ENCODE measurements at regions not wholly inside any gene's neighbourhood (a gene's known extent, or its start where the extent isn't known, plus 50 kb on each side); places are given as distances from the start of the nearest gene placed in this dataset.
"Not testable (repeated sequence)": the region's sequence is repeated elsewhere in the genome, so short reads cannot be mapped to it uniquely, and the experiment has no call there.

DNA sequence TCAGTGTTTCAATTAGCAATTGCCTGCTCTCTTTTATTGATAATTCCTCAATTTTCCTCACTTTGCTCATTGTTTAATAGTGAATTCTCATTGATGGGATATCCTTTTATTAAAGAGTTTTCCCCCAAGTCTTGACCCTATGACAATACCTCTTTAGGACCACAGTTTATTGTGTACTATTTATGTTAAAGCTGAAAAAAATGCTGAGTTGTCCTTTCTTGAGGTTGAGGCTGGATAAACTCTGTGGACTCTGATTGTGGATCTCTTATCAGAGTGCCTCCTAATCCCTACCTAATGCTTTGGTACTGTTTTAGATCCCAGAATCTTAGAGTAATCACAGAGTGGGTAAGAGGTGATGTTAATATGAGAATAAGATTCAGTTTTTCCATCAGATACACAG is 416.3 kb upstream of the GBE1 start:
- DNase-seq (ENCODE audit: low read depth in 2 of 2), result no peak

DNA sequence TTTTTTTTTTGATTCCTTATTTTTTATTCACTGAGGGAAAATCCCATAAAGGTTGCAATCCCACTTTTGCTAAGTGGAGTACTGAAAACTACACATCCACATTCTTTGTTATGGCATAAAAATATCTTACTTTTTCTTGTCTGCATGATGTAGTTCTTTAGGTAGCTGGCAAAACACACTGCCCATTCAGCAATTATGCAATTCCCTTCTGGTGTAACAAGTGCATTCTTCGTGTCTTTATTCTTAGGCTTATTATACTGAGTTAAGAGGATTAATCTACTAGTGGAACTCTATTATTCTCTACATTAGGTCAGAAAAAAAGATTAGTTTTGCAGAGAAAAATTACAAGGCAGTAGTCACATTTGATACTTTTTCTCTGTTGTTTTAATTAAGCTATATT is 403.8 kb upstream of the GBE1 start:
- no peak for DNase-seq (ENCODE audit: low read depth in 2 of 2)

DNA sequence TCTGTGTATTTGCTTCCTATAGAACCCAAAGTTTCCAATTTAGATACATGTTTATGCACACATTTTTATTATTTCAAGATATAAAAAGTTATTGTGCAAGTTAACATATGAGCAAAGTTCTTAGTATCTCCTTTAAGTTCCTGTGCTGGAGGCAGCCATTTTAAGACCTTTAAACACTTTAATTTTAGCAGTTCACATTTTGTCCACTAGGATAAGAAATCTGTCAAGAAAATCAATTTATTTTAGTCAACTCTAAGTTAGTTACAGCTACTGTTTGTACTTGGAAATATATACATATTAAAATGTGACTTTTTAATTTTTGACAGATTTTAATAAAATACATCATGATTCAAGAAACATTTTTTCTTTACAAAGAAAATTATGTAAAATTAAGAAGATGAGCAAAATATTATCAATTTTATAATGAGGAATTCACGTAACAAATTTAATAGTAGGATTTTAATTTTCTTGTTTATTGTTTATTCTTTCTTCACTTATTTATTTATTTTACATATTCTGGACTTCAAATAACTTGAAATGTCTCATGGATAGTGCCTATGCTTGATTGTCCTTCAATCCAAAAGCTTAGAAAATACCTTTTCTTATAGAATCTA is 402.6 kb upstream of the GBE1 start:
- DNase-seq (ENCODE audit: low read depth in 2 of 2), result no peak

DNA sequence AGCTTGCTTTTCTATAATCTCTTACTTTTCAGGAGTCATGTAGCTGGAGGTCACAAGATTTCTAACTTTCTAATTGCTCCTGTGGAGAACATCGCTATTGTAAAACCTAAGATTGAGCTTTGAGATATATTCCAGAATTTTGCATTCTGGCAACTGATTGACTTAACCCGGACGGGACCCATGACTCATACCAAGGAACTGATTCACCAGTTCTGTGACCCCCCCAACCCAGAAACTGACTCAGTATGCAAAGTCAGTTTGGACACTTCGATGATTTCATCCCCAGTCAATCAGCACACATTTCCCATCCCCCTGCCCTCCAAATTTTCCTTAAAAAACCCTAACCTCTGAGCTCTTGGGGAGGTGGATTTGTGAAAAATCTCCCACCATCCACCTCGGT is 396.5 kb upstream of the GBE1 start:
- DNase-seq (ENCODE audit: low read depth in 2 of 2), result no peak

DNA sequence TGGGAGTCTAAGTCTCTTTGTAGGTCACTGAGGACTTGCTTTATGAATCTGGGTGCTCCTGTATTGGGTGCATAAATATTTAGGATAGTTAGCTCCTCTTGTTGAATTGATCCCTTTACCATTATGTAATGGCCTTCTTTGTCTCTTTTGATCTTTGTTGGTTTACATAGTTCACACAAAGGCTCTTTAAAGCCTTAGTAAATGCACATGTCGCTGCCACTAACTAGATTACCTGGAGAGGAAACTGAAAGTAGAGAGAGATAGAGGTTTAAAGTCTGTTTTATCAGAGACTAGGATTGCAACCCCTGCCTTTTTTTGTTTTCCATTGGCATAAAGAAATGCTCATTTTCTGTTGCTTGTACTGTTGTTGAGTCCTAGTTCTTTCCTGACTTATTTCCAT is 392.4 kb upstream of the GBE1 start:
- DNase-seq (ENCODE audit: low read depth in 2 of 2), result not testable (repeated sequence)

DNA sequence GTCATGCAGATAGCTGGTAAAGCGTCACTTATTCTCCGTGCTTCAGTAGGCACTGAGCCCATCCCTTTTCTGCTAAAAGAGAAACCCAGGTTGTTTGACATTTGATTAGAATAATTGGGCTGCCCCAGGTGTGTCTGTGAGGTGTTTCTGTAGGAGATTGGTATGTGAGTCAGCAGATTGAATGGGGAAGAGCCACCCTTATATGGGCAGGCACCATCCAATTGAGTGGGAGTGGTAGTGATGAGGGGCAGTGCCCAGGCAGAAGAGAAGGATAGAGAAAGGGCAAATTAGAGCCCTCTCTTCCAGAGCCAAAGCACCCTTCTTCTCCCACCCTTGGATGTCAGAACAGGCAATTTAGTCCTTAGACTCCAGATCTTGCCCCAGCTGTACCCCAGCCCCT is 384.3 kb upstream of the GBE1 start:
- no peak for DNase-seq (ENCODE audit: low read depth in 2 of 2)

DNA sequence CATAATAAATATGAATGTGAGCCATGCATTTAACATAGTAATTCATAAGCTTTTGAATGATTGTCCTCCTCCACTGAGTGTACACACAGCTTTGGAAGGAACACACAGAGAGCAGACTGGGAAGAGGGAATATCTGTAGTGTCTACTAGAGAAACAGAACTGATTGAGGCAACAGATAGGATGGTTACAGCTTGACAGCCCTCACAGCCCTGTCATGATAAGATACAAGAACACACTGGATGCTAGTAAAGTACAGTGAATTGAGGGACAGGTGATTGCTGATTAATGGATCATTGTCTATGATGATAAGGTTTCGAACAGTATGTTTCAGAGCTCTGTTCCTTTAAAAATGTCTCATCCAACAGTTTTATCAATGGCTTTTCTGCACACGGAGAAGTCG is 383.4 kb upstream of the GBE1 start:
- no peak for DNase-seq (ENCODE audit: low read depth in 2 of 2)

DNA sequence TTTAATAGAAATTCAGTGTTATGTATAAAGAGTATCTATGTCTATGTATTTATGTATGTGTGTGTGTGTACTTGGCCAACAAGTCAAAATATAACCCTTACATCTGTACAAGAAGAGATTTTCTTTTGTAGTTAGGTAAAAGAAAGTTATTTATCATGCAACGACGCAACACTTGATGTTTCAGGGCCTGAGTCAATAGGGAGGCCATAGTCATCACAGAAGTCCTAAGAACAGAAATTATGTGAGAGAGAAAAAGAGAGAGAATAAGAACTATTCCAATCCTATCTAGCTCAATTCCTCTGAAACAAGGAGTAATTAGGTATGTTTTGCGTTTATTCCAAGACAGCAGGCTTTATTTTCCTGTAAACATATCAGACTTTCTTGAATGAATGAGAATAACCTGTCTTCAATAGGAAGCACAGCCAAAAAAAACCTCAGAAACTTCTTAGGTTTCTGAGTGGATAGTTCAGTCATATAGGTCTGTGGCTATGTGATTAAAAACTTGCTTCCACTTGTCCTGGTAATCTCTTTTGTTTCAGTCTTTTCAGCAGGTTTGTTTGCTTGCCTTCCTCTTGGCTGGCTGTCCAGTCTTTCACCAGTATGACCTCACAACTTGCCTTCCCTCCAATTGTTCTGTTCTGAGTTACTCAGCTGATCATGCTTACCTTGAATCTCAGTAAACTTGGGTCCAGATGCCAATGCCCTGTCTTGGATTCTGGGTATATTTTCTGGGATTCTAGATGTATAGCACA is 382.4 kb upstream of the GBE1 start:
- no peak for DNase-seq (ENCODE audit: low read depth in 2 of 2)

DNA sequence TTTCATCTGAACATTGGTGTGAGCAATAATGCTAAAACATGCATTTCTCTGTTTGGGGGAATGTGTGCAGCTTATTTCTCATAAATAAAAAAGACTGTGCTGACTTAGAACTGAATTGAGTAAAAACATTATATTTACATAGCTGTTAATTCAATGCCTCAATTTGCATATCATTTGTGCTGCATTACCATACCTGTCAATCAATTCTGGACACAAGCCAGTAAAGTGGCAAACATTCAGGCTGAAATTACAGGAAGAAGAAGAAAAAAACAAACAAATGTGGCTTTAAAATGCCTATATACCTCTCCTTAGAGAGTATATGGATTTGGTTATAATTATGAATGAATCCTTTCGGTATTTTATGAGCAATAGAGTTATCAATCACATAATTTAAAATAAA is 380.1 kb upstream of the GBE1 start:
- DNase-seq (ENCODE audit: low read depth in 2 of 2), result no peak

DNA sequence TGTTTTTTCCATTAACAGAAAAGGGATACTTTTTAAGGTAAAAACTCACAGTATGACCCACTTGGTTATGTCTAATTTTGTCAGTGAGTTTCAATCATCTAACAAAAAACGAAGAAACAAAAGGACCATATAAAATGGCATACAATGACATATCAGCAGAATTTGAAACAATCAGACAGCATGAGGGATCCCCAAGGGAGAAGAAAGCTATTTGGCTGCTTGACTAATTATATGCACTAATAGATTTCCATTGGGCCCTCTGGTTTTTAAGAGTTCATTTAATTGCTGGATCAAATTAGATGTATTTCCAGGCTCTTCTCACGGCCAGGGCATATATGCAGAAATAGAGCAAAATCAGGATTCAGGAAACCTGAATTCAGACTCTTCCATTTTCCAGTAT is 376.4 kb upstream of the GBE1 start:
- DNase-seq (ENCODE audit: low read depth in 2 of 2), result no peak

DNA sequence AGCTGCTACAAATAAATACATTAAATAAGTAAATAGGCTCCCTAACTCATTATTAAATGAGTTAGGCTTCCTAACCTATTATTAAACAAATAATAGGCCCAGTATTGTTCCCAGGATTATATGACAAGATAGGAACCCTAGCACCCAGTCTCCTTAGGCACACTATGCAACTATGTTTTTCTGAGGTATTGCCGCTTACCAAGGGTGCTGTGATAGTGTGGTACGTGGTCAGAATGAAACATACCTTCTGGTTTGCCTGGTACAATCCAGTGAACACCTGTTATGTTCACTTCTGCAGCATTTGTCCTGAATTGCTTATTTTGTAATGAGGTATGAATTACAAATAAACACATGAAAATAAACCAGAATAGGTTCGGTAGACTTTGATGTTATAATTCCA is 375.6 kb upstream of the GBE1 start:
- no peak for DNase-seq (ENCODE audit: low read depth in 2 of 2)

DNA sequence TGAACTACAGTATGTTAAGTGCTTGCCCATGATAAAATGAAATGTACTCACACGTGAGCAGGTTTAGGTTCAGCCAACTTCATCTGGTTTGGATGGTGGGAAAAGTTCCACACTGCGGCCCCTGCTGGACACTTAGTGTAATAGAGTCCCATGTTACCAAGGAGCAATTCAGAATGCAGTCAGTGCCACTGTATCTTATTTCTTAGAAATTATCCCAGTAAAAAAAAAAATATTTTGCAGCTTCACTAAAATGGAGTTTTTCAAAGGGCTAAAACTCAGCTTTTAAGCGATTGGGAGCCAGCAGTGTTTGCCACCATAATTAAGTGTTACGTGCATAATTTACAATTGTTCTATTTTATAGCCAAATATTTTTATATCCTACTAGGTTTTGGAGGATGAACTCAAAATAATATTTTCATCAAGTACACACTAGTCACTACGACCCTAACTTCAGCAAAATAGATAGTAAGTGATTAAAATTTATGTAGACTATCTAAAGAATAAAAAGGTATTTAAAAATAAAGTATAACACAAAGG is 371.7 kb upstream of the GBE1 start:
- DNase-seq (ENCODE audit: low read depth in 2 of 2), result peak; percentile 10 to 20

DNA sequence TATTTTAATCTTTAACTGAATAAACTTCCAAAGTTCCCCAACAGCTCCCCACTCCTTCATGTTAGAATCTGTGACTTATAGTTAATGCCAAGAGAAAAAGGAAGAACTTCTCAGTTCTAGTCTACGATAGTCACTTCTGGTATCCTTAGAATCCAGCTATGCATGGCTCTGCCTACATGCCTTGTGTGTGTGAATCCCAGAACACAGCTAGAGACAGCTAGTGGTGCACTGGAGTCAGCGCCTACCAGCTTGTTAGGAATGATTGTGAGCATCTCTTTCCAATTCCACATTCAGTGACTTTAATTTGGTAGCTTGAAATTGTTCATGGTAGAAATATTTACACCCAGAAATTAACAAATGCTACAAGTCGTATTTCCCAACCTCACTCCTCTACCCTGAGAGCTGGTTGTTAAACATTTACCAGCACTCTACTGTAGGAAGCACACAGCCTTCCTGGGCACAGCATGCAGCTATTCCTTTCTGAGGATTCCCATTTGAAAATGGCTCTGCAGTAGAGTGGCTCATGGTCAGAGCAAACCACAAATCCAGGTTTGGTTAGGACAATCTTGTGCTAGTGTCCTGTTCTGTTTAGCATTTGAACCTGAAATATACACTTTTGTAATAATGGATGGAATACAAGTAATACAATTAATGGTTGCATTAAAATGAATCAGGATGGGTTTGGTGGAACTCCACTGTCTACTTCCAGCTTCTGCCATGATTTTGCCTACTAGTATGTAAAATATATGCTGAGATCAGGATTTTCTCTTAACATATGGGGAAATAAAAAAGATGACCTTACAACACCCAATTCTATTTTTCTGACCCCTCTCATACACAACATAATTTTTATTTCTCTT is 371.0 kb upstream of the GBE1 start:
- no peak for DNase-seq (ENCODE audit: low read depth in 2 of 2)

DNA sequence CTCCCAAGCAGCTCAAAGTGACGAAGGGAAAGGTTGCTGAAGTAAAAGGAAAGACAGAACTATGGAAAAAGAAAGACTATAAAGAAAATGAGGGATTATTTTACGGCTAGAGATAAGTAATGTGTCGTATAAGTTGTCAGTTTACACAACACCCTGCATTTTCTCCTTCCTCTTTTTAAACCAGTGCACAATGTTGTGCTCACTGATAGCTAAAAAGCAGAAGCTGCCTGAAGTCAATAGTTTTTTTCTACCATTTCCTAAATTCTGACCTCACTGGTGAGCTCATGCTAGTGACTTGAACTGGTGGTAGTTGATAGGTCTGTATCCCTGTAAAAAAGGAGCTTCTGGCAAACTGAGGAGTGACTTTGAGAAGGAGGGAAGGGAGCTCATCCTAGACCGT is 368.6 kb upstream of the GBE1 start:
- DNase-seq (ENCODE audit: low read depth in 2 of 2), result no peak

DNA sequence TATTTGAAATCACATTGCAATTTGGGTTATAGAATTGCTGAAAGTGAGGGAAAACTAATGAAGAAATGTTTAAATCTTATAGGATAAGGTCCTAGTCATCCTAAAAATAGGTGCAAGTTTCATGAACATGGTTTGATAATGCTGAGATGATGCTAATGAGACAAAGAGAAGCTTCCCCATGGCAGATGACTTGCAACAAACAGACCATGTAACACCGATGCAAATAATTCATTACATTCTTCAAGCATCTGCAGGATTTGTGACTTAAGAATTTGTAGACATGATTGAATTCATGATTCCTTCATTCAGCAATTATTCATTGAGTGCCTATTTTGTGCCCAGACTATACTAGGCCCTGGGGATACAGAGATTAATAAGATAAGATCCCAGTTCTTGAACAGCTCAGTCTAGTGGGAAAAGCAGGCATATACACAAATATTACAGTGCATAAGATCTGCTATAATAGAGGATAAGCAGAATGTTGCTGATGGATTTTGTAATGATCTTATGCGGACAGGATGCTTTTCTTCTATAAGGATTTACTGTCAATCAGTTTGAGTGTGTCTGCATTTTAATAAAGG is 367.9 kb upstream of the GBE1 start:
- no peak for DNase-seq (ENCODE audit: low read depth in 2 of 2)

DNA sequence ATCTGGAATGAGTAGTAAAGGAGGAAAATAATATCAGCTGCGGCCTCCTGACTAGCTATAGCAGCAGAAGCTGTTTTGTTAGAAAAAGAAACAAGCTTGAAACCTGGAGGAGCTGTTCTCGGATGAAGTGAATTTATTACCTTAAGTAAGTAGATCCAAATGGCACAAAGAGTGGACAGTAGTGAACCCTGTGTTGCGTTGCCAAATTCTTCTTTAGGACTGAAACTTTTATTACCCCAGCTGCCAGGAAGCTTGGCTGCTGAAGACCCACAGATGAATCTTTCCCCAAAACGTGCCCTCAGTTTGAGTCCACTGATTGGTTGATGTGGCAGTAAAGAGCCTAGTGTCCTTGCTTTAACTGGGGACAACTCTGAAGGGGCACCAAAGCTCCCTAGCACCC is 366.8 kb upstream of the GBE1 start:
- no peak for DNase-seq (ENCODE audit: low read depth in 2 of 2)

DNA sequence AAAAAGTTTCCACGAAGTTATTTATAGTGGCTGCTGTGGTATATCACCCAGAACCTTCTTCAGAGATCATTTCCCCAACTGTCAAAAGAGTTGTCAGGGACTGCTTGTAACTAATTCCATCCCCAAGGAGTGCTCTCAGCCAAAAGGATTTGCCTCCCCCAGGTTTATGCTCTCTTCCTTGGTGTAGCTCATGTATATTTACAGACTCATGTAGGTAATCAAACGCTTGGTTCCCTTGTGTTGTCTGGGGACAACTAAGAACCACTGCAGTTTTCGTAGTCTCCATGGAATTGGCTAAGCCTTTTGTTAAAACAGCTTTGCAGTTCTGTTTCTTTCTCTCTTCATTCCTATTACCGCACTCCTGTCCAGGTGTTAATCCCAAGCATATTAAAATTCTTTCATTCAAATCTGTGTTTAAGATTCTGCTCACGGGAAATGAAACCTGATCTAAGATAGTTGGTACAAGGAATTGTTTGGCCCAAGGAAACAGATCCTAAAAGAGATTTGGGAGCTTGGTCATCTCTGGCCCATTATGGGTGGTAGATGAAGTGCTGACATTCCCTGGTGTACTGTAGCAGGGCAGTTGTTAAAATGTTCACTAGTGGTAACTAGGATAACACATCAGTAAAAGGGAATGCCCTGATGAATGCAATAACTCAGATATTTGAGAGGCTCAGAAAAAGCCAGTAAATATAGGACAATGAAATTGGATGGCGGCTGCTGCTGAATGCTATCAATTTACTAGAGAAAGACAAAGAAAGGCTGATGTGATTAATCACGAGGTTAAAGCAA is 361.3 kb upstream of the GBE1 start:
- no peak for DNase-seq (ENCODE audit: low read depth in 2 of 2)

DNA sequence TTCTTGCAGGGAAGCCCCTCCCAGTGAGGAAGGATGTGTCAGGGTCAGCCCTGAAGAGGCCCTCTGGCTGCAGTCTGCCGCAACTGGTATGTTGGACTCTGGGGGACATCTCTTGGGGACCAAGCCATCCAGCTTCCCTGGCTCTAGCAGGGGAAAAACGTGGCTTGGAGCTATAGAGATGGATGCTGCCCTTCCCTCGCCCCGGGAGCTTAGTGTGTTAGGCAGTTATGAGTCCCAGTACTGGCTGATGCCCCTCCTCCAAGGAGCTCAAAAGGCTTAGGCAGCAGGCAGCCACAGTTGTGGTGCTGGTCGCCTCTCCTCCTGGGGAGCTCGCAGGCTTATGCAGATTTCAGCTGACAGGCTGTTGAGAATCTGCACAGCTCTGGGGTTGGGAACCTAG is 353.1 kb upstream of the GBE1 start:
- no peak for DNase-seq (ENCODE audit: low read depth in 2 of 2)

DNA sequence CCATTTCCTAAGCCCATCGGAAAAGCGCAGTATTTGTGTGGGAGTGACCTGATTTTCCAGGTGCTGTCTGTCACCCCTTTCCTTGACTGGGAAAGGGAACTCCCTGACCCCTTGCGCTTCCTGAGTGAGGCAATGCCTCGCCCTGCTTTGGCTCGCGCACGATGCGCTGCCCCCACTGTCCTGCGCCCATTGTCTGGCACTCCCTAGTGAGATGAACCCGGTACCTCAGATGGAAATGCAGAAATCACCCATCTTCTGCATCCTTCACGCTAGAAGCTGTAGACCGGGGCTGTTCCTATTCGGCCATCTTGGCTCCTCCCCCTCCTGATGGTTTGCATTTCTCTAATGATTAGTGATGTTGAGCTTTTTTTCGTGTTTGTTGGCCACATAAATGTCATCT is 349.3 kb upstream of the GBE1 start:
- not testable (repeated sequence) for DNase-seq (ENCODE audit: low read depth in 2 of 2)

DNA sequence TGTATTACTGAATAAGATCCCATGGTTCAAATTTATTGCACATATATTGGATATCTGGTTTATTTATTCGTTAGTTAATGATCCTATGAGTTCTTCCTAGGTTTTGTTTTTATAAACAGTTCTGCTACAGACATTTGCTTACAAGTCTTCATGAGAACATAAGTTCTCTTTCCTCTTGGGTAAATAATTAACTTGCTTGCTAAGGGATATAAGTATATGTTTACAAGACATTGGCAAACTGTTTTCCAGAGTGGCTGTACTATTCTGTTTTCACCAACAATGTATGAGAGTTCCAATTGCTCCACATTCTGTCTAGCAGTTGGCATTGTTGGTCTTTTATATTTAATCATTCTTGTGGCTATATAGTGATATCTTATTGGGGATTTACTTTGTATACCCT is 341.8 kb upstream of the GBE1 start:
- DNase-seq (ENCODE audit: low read depth in 2 of 2), result no peak

DNA sequence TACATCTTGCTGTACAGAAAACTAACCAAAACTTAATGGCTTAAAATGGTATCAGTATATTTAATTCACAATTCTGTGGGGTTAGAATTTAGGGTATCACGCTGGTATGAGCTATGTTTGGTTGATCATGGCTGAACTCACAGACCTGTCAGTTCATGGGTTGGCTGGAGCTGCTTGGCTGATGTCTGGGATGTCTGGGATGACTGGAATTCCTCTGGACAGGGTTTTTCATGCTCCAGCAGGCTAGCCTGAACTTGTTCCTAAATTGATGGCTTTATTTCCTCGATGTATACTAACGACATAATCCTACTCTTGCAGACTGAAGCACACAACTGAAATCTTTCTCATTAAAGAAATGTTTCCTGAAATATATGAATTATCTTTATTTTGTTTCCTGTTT is 338.9 kb upstream of the GBE1 start:
- no peak for DNase-seq (ENCODE audit: low read depth in 2 of 2)

DNA sequence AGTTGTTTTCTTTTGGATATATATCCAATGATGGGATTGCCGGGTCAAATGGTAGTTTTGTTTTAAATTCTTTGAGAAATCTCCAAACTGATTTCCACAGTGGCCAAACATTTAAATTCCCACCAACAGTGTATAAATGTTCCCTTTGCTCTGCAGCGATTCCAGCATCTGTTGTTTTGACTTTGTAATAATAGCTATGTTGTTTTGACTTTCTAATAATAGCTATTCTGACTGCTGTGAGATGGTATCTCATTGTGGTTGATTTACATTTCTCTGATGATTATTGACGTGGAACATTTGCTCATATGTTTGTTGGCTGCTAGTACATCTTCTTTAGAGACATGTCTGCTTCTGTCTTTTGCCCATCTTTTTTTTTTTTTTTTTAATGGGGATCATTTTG is 332.2 kb upstream of the GBE1 start:
- no peak for DNase-seq (ENCODE audit: low read depth in 2 of 2)

Data from stimulated activated CD8-positive, alpha-beta memory T cell treated with anti-CD3 and anti-CD28 coated beads, Interleukin-2, amount 100 ng/mL, for 48 hours (primary cell).